ENCODE measurements at regions not wholly inside any gene's neighbourhood (a gene's known extent, or its start where the extent isn't known, plus 50 kb on each side); places are given as distances from the start of the nearest gene placed in this dataset.

DNA sequence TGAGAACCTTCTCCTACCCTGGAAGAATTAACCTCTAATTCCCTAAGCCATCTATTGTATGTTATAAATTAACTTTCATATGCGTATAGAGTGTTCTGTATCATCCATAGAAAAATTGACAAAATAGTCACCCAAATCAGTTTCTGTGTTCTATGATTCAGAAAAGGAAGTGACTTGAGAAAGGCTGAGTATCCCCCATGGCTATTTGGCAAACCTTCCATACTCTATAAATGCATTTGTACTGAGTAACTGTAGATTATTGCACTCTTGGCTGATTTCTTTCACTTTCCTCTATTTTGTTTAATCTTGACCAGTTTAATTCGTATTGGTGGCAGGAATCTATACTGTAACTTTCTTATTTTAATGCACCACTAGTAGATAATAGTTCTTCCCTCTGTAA is 182.2 kb downstream of the HTR7 start:
- DNase-seq (ENCODE audit: low spot score), result no peak

All from NAMALWA (cell line).